Activated CD8-positive, alpha-beta memory T cell treated with anti-CD3 and anti-CD28 coated beads for 1 hour (primary cell): ENCODE measurements at regions not wholly inside any gene's neighbourhood (a gene's known extent, or its start where the extent isn't known, plus 50 kb on each side); places are given as distances from the start of the nearest gene placed in this dataset.

Experiments used
- DNase-seq, 2 donors: peaks; one replicate each; pipeline ENCODE4 v3.0.0-alpha.2; 2020; ENCODE audit warnings: low read depth in 1 of 2; ENCODE audit errors: extremely low read depth in 1 of 2

DNA sequence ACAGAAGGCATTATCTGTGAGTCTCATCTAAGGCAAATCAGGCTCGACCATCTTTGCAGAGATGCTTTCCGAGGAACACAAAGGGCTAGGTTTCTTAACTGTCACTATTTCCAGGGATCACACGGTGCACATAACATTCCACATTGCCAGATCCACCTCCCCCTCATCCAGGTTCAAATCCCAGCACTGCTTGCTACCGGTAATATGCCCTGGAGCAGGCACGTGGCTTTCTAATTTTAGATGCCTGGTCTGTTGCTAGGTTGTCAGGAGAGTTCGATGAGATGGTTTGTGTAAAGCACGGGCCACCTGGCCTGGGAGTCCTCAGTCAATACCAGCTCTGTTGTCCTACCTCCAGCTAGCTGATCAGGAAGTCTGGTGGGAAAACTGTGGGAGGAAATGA lies 598.6 kb downstream of the NPHP4 start:
- DNase-seq, result no peak

DNA sequence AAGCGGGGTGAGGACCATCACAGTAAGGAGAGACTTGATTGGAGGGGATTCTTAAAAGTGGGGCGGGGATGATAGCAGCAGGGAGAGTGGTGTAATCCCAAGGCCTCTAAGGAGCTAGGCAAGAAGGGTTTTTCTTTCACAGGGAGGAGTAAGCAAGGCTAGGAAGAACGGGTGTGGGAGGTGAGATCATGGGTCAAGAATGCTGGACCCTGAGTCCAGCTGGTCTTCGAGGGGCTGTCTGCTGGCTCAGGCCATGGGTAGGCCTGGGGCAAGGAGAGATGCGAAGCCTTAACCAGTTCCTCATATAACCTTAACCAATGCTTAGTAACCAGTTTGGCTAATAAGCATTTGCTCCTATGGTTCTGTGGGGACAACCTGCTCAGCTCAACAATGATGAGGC lies 599.1 kb downstream of the NPHP4 start:
- no peak for DNase-seq

DNA sequence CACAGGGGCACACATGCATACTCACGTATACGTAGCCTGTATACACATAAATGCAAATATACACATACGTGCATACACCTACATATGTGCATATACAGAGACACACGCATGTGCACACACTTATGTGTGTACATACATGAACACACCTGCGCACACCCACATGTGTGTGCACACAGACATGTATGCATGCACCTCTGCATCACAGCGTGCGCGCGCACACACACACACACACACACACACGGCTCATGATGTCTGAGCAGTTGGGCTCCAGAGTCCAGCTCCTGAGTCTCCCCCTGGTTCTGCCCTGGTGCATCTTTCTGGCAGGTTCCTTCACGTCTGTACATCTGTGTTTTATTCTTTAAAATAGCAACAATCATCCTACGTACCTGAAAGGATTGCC lies 600.5 kb downstream of the NPHP4 start:
- DNase-seq, result no peak

DNA sequence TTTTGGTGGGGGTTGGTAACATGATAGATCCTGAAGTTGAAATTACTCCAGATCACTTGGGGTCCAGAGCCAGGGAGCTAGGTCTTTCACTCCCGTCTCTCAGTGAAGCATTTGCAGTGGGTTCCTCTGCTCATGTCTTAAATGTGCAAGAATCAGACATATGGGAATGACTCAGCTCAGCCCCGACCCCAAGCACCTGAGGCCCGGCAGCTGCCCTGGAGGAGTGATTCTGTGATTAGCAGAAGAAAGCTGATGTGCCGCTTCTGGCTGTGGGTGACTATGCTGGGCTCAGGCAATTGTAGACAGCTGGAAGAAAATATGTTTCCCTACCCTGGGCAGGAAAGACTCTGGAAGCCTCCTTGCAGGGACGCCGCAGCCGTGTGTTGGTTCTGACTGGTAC lies 601.7 kb downstream of the NPHP4 start:
- DNase-seq, result no peak

DNA sequence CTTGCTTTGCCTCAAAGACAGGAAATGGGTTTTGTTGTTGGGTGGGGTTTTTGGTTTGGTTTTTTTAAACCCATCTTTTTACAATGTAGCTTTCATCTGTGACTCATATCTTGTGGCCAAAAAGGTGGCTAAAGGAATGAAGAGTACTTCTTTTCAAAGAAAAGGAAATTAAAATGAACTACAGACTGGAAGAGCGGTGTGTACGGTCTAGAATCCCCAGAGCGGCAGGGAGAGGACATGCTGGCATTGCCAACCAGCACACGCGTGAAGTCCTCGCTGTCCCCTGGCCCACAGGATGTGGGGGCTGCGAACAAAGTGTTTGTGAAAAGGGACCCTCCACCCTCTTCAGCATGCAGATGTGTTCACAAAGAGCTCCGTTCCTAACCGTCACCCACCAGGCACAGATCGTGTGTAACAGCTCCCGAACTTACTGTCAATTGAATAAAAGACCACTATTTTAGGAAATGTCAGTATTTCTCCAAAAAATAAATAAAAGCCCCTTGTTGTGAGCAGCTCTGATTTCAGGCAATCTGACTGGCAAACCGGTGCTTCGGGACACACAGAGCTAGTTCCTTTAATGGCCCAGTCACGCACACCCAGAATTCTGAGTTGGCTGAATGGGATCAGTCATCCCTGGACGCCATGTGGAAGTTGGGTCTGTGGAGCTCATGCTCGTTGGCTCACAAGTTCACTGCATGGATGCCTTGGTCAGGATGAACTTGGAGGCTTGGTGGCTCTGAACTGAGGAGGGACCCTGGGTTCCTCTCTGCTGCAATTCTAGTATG lies 602.9 kb downstream of the NPHP4 start:
- no peak for DNase-seq

DNA sequence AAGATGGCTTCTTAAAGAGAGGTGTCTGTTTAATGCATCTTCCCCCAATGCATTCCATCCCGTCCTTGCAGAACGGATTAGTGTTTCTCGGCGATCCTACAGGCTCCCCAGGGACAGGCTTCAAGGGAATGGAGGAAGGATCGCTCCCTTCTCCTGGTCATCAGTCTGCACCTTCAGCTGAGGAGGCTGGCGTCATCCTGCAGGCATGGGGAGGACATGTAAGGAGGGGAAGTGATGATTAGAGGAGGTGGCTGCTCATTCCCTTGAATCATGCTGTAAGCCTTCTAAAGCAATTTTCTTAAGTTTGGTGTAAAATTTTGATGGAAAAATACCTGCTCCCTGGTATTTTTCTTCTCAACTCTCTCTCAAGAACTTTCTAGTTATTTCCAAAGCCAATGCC lies 603.6 kb downstream of the NPHP4 start:
- no peak for DNase-seq

DNA sequence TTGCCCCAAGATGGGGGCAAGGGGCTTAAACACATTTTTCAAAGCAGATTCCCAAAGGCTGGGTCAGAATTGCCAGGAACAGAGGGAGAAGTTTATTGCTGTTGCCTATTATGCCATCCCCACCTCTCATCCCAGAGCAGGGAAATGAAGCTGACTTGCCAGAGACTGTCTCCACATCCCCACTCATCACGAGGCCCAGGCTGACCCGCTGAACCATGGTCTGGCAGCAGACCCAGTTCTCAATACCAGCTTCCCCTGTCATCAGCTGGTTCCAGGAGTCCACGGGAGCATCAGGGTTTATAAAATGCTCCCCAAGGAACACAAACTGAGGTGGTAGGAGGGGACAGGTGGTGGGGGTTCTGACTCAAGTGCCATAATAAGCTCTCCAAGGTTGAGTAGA lies 605.9 kb downstream of the NPHP4 start:
- no peak for DNase-seq

DNA sequence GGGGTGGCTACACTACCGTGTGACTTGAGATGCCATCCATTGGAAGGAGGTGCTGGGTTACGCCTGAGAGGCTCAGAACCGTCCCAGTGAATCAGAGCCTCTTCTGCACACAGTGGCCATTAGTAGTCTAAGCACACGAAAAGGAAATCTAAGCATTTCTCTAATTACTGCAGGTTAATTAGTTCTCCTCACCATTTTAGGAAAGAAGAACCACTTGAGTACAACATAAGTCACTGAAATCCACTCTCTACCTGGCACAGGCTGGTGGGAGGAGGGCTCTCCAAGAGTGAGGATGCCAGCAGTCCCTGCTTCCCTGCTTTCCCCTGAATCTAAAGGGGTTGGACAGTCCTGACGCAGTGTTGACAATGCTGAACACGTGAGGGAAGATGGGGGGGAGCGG lies 606.3 kb downstream of the NPHP4 start:
- no peak for DNase-seq

DNA sequence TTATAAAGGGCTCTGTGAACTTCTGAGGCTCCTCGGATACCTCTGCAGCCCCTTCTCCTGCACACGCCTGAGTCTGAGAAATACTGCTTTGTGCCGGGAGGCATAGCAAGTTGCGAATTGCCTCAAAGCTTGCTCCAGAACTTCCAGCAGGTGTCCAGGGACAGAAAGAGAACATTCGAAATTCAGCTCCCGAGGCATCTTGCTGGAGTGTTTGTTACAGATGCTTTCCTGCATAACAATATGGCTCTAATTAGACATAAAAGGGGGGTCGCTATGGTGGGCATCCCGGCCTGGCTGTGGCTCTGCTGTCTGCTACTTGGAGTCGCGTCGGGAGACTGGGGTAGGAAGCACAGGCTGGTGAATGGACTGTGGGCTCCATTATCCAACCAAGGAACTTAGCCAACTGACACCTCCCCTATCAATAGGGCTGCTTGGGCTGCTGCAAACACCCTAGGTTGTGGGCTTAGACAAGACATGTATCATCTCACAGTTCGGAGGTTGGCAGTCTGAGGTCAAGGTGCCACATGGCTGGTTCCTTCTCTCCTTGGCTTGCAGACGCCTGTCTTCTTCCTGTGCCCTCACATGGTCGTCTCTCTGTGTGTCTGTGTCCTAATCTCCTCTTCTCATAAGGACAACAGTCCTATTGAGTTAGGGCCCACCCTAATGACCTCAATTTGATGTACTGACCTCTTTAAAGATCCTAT lies 607.0 kb downstream of the NPHP4 start:
- no peak for DNase-seq

DNA sequence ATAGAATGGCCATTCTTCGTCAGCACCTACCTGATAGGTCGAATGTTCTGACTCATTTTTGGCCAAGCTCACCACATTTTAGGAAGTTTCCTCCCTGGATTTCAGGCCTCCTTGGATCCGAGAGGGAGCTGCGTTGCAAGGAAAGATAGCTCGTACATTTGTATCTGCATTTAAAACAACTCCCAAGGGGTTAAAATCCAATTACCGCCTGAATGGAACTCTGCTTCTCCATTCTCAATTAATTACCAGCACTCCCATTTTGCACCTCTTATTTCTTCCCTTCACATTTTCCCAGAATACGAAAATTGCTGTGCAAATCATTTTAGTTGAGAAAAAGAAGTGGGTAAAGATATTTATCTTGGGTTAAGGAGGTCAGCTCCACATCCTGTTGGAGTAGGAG lies 610.7 kb downstream of the NPHP4 start:
- no peak for DNase-seq

DNA sequence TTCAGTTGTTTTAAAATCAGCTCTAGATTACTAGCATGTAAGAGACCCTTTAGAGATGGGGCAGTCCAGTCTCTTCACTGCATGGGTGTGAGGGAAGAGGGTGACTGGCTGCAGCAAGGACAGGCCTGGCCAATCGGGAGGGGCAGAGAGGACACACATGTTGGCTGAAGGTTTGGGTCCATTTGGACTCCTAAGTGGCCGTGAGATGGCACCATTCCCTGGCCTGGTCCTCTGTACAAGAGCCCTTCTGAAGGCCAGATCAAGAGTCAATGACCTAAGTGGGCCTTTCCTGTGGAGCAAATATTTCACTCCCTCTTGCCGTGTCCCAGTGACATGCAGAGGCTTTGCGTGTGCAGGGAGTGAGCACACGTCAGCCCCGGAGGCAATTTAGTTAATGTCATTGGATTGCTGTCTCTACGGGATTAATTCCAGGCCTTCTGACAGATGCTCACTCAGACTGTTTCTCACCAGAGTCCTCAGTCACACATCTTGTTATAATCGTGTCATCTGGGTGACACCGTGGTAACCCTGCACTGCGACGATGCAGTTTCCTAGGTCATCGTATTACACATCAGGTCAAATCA lies 613.0 kb downstream of the NPHP4 start:
- DNase-seq, result no peak

DNA sequence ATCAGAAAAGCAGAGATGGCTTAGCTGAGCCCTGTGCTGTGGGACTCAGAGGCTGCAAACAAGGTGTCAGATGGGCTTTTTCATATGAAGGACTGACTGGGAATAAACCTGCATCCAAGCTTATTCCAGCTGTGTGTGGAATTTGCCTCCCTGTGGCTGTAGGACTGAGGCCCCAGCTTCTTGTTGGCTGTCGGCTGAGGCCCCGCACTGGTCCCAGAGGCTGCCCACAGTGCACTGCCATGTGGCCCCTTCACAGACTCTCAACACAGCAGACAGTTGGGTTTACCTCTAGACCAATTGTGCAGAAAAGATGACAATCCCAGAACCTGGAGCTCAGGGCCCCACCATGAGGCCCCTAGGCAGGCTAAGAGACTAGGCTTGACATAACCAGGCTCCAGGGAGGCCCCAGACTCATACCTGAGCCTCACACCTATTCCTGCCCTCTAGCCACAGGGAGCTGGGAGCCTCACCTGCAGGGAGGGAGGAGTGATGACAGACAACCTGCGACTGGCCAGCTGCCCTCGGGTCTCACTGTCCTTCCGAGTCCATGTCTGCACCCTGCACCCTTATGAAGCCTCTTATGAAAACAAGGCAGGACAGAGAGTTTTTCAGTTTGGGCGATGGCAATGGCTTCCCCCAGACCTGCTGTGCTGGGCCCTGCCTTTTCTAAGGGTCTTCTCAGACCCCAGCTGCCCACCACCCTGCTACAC lies 615.5 kb downstream of the NPHP4 start:
- DNase-seq, result no peak

DNA sequence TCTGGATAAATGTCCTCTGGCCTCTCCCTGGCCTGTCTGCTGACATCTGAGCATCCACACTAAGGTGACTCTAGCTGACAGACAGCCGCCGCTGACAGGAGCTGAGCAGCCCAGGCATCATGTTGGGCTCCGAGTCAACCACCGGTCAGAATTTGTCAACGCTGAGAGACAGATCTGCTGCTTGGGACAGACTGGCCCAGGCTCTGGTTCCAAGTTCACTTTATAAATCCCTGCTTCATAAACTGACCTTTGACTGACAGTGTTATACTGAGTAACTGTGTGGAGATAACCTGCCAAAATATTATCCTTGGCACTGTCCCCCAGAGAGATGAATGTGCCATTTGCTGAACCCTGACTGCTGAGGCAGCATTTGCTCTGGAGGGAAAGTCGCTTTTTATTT lies 616.7 kb downstream of the NPHP4 start:
- no peak for DNase-seq

DNA sequence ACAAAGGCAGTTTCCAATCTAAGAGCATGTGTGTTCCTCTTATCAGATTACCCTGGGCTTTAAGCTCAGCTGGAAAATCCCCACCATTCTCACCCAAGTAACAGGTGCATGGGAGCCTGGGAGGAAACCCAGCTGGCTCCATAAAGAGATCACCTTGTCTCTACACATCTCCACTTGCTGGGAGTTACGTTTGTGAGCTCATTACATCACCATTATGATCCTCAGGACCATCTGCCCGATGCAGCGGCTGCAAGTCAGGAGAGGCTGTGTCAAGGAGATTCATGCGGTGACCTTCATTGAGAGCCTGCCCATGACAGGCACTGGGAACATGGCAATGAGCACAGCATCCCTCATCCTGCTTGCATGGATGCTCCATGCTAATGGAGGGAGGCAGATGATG lies 618.0 kb downstream of the NPHP4 start:
- no peak for DNase-seq

DNA sequence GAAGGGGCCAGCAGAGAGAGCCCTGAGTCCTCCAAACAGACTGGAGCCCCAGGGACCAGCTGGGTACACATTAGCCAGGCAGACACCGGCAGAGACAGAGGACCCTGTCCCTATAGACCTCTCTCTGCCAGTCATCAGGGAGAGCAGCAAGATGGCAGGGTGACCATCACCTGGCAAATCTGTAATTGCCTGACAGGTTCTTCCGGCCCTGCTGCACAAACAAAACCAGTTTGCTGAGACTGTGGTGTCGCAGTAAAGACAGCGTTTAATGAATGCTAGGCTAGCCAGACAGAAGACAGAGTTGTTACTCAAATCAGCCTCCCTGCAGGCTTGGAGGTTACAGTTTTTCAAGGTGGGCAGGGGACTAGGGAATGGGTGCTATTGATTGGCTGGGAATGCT lies 618.9 kb downstream of the NPHP4 start:
- no peak for DNase-seq

DNA sequence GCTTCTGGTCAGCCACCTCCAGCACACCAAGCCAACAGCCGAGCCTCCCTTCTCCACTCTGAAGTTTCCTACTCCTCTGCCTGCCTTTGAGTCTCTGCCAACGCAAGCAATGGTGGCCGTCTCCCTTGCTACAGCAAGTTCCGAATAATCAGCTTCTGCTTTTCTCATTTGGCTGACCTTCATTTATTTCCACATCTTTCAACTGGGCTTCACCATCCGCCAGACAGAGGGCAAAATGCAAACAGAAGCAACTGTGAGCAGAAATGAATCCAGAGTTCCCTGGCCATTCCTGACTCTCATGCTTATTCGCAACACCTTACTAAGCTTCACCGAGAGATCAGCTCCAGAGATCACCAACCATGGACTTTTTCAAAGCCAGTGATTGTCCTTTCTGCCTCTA lies 621.0 kb downstream of the NPHP4 start:
- no peak for DNase-seq

DNA sequence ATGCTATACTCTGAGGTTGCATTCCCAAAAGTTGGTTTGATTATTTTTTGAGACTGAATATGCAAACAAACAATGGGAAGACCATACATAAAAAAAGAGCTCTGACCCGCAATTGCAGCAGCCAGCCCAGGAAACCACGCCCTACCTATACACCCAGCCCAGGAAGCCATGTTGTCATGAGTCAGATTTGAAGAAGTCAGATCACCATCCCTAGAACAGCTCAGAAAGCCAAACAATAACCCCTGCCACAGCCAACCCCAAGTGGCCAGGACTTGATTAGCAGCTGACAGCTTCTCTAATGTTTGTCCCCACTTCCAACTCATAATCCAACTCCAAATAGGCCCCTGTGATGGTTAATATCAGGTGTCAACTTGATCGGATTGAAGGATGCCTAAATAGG lies 621.9 kb downstream of the NPHP4 start:
- DNase-seq, result no peak

DNA sequence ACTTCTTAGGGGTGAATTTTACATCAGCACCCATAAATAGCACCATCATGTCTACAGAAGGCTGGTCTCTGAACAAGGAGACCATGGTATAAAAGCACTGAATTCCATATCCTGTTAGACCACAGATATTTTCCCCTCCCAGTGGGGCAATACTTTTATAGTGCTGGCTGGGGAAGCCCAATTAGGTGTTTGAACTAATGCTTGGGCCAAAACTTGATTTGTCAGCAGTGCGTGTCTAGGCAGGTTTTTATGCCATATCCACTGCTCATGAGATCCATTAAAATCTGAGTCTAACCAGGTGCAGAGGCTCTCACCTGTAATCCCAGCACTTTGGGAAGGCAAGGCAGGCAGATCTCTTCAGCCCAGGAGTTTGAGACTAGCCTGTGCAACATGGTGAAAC lies 623.0 kb downstream of the NPHP4 start:
- no peak for DNase-seq

DNA sequence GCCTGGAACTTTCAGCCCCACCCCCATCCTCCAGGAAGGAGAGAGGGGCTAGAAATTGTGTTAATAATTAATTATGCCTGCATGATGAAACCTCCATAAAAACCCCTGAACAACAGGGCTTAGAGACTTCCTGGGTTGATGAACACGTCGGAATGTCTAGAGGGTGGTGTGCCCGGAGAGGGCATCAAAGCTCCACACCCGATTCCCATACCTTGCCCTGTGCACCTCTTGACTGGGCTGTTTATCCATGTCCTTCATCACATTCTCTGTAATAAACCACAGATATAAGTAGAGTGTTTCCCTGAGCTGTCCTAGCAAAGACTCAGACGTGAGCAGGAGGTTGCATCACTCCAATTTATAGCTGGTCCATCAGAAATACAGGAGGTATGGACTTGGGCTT lies 624.0 kb downstream of the NPHP4 start:
- DNase-seq, result no peak

DNA sequence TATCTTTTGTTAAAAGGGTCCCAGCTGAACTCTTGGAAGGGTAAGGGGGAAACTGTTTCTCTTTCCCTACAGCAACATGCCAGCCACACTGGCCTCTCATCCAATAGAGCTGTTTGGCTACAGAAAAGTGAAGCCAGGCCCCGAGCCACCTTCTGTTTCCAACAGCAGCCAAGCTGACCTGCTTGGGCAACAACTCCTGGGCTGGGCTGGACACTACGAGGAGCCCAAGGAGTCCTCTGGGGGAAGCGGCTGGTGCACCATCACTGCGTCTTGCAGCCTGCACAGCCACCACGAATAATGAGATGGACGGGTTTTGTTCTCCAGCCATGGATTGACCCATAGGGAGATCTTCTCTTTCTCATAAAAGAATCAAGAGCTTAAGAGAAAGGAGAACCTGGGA lies 624.9 kb downstream of the NPHP4 start:
- no peak for DNase-seq

DNA sequence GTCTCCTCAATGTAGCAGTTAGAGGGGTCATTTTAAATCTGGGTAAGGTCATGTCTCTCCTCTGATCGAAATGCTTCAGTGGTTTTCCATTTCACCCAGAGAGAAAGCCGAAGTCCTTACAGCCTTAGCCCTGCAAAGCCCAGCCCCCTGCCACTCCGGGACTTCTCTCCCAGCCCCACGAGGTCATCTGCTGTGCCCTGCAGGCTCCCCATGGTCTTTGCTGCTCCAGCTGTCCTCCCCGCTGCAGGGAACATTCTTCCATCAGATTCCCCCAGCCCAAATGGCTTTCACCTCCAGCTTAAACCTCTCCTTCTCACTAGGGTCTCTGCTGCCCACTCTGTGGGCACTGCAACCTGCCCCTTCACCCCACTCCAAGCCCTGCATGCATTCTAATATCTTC lies 626.5 kb downstream of the NPHP4 start:
- DNase-seq, result no peak

DNA sequence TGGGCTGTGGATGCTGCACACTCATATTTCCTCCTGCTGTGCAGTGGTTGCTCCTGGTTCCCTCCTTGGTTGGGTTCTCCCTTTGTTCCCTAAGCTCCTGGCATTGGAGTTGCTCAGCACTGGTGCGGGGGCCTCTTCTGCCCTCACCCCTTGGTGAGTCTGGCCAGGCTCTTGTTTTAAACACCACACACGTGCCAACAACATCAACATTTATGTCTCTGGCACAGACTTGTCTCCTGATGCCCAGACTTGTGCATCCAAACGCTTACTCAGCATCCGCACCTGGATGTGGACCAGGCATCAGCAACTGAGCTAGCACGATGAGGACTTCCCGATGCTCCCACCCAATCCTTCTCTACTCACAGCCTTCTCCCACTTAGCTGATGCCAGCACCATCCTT lies 627.6 kb downstream of the NPHP4 start:
- no peak for DNase-seq
